H9 (cell line): ENCODE measurements at regions not wholly inside any gene's neighbourhood (a gene's known extent, or its start where the extent isn't known, plus 50 kb on each side); places are given as distances from the start of the nearest gene placed in this dataset.

Experiments
- DNase-seq: peaks from one replicate; pipeline ENCODE4 v3.0.0-alpha.2; 2017
- H2AFZ ChIP-seq: one replicate; pipeline ENCODE4 v1.6.1; 2013; ENCODE audit warnings: mild to moderate bottlenecking, low read length, control low read depth, moderate library complexity
- H2AK5ac ChIP-seq: 2 replicates; pipeline ENCODE4 v1.6.1; 2013; ENCODE audit warnings: low read length, control low read depth, mixed read lengths; ENCODE audit not compliant: insufficient read length
- H2BK120ac ChIP-seq: one replicate; pipeline ENCODE4 v1.6.1; 2013; ENCODE audit warnings: low read depth, mild to moderate bottlenecking, low read length, control low read depth, inconsistent platforms; ENCODE audit not compliant: poor library complexity, severe bottlenecking
- H2BK12ac ChIP-seq: 2 replicates; pipeline ENCODE4 v1.6.1; 2013; ENCODE audit warnings: low read length, control low read depth, mixed read lengths, low read depth; ENCODE audit not compliant: insufficient read length
- H2BK15ac ChIP-seq: 2 replicates; pipeline ENCODE4 v1.6.1; 2013; ENCODE audit warnings: low read depth, low read length, control low read depth
- H2BK20ac ChIP-seq: one replicate; pipeline ENCODE4 v1.6.1; 2013; ENCODE audit warnings: low read depth, mild to moderate bottlenecking, low read length, control low read depth, inconsistent platforms; ENCODE audit not compliant: poor library complexity, severe bottlenecking
- H2BK5ac ChIP-seq: 2 replicates; pipeline ENCODE4 v1.6.1; 2013; ENCODE audit warnings: low read length, control low read depth, mixed read lengths; ENCODE audit not compliant: insufficient read length
- H3K14ac ChIP-seq: 2 replicates; pipeline ENCODE4 v1.6.1; 2013; ENCODE audit warnings: low read length, control low read depth; ENCODE audit not compliant: insufficient read depth
- H3K18ac ChIP-seq: 2 replicates; pipeline ENCODE4 v1.6.1; 2013; ENCODE audit warnings: low read depth, mild to moderate bottlenecking, mixed read lengths, low read length, control low read depth; ENCODE audit not compliant: insufficient read length
- H3K23ac ChIP-seq: 2 replicates; pipeline ENCODE4 v1.6.1; 2013; ENCODE audit warnings: low read length, control low read depth, mixed read lengths, low read depth; ENCODE audit not compliant: insufficient read length
- H3K23me2 ChIP-seq: 2 replicates; pipeline ENCODE4 v1.6.1; 2013; ENCODE audit warnings: low read depth, mild to moderate bottlenecking, mixed read lengths, low read length, control low read depth; ENCODE audit not compliant: insufficient read length, poor library complexity, severe bottlenecking
- H3K27ac ChIP-seq: 2 replicates; pipeline ENCODE4 v1.5.1; 2013; ENCODE audit warnings: low read length, control low read depth, mixed read lengths, low read depth; ENCODE audit not compliant: insufficient read length
- H3K27me3 ChIP-seq: 2 replicates; pipeline ENCODE4 v1.6.1; 2013; ENCODE audit warnings: low read length, control low read depth, inconsistent platforms; ENCODE audit not compliant: insufficient read depth
- H3K4ac ChIP-seq: 2 replicates; pipeline ENCODE4 v1.6.1; 2013; ENCODE audit warnings: low read depth, mild to moderate bottlenecking, control low read depth, inconsistent platforms, low read length, moderate library complexity
- H3K4me1 ChIP-seq: 2 replicates; pipeline ENCODE4 v1.6.1; 2013; ENCODE audit warnings: low read length, control low read depth, inconsistent platforms; ENCODE audit not compliant: insufficient read depth
- H3K4me2 ChIP-seq: 2 replicates; pipeline ENCODE4 v1.6.1; 2013; ENCODE audit warnings: low read length, control low read depth, mixed read lengths; ENCODE audit not compliant: insufficient read length, insufficient read depth
- H3K56ac ChIP-seq: 2 replicates; pipeline ENCODE4 v1.6.1; 2013; ENCODE audit warnings: low read depth, mild to moderate bottlenecking, mixed read lengths, low read length, control low read depth; ENCODE audit not compliant: insufficient read length
- H3K79me1 ChIP-seq: 2 replicates; pipeline ENCODE4 v1.6.1; 2013; ENCODE audit warnings: low read depth, mild to moderate bottlenecking, moderate library complexity, low read length, control low read depth, inconsistent platforms; ENCODE audit not compliant: insufficient read depth, poor library complexity, severe bottlenecking
- H3K79me2 ChIP-seq: 2 replicates; pipeline ENCODE4 v1.6.1; 2013; ENCODE audit warnings: low read length, control low read depth, inconsistent platforms; ENCODE audit not compliant: insufficient read depth
- H3K9ac ChIP-seq: 2 replicates; pipeline ENCODE4 v1.6.1; 2013; ENCODE audit warnings: low read length, control low read depth, mixed read lengths; ENCODE audit not compliant: insufficient read length; ENCODE audit errors: extremely low read depth
- H3K9me3 ChIP-seq: one replicate; pipeline ENCODE4 v1.6.1; 2013; ENCODE audit warnings: low read depth, low read length, inconsistent platforms; ENCODE audit not compliant: control insufficient read depth
- H3T11ph ChIP-seq: one replicate; pipeline ENCODE4 v1.6.1; 2013; ENCODE audit warnings: mild to moderate bottlenecking, low read length, control low read depth, inconsistent platforms
- H4K20me1 ChIP-seq: one replicate; pipeline ENCODE4 v1.6.1; 2013; ENCODE audit not compliant: control insufficient read depth, insufficient read length, insufficient read depth
- H4K5ac ChIP-seq: 2 replicates; pipeline ENCODE4 v1.6.1; 2013; ENCODE audit warnings: low read depth, mild to moderate bottlenecking, mixed read lengths, low read length, control low read depth; ENCODE audit not compliant: insufficient read length
- H4K8ac ChIP-seq: replicated peaks from 2 replicates; pipeline ENCODE4 v1.6.1; 2013; ENCODE audit warnings: low read length, control low read depth, mixed read lengths, low read depth; ENCODE audit not compliant: insufficient read length
- H4K91ac ChIP-seq: 2 replicates; pipeline ENCODE4 v1.6.1; 2013; ENCODE audit warnings: low read depth, mild to moderate bottlenecking, moderate library complexity, mixed read lengths, low read length, control low read depth; ENCODE audit not compliant: insufficient read length
- H3K27ac Mint-ChIP-seq, 3 experiments: 2 replicates in 2 of 3; 3 replicates in 1 of 3; pipeline ENCODE4 v1.8.0; 2020 to 2021; ENCODE audit warnings: mixed read lengths in 3 of 3, mild to moderate bottlenecking in 1 of 3, moderate library complexity in 1 of 3
- H3K27me3 Mint-ChIP-seq: 2 replicates; pipeline ENCODE4 v1.8.0; 2021; ENCODE audit warnings: low read depth, mild to moderate bottlenecking, moderate library complexity, mixed read lengths
- H3K36me3 Mint-ChIP-seq, 3 experiments: 2 replicates in 2 of 3; 3 replicates in 1 of 3; pipeline ENCODE4 v1.8.0; 2020 to 2021; ENCODE audit warnings: low read depth in 3 of 3, mixed read lengths in 3 of 3; ENCODE audit not compliant: insufficient read depth in 1 of 3
- H3K4me1 Mint-ChIP-seq, 2 experiments: 2 replicates each; pipeline ENCODE4 v1.8.0; 2020; ENCODE audit warnings: mixed read lengths in 2 of 2
- H3K4me3 Mint-ChIP-seq, 2 experiments: 2 replicates in 1 of 2; 3 replicates in 1 of 2; pipeline ENCODE4 v1.8.0; 2020 to 2021; ENCODE audit warnings: mild to moderate bottlenecking in 2 of 2, mixed read lengths in 2 of 2, moderate library complexity in 1 of 2
- H3K9me3 Mint-ChIP-seq, 2 experiments: 2 replicates in 1 of 2; 3 replicates in 1 of 2; pipeline ENCODE4 v1.8.0; 2020; ENCODE audit warnings: mild to moderate bottlenecking in 2 of 2, mixed read lengths in 2 of 2, moderate library complexity in 1 of 2
- CTCF ChIP-seq: fragments of 200-600 bp; sonication (generic); conservative IDR thresholded peaks from 3 replicates; pipeline ENCODE4 v1.8.0; 2021; ENCODE audit warnings: antibody characterized with exemption, mild to moderate bottlenecking
- WGBS: extraction: QIAGEN DNeasy Blood & Tissue Kit; methylation state at CpG from one replicate; pipeline ENCODE4 v1.1.7; 2013; ENCODE audit warnings: missing lambda C conversion rate, low lambda C conversion rate, mixed read lengths; ENCODE audit not compliant: insufficient read length; ENCODE audit errors: extremely low coverage; 5-methylcytosine and 5-hydroxymethylcytosine counted together

GRCh38 chr7:153245809-153246208 is 486.3 kb downstream of the ACTR3B start:
- Histone ChIP-seq H2BK15ac (no peak overlapping the region), H2AK5ac (no peak overlapping the region), H3K23ac (no peak overlapping the region), H3K4ac (no peak overlapping the region), H2BK5ac (no peak overlapping the region), H3K79me1 (no peaks in the 10 kb centered on the region), H3K23me2 (no peaks in the 10 kb centered on the region), H3T11ph (no peak overlapping the region), H3K4me2 (no peak overlapping the region), H2BK20ac (no peak overlapping the region), H4K5ac (no peak overlapping the region), H3K27me3 (no peaks in the 10 kb centered on the region), H3K56ac (no peak overlapping the region), H3K79me2 (no peaks in the 10 kb centered on the region), H2BK120ac (no peak overlapping the region), H3K4me1 (no peaks in the 10 kb centered on the region), H2AFZ (no peak overlapping the region), H2BK12ac (no peak overlapping the region), H3K9me3 (no peaks in the 10 kb centered on the region), H3K27ac (no peak overlapping the region), H3K14ac (no peak overlapping the region), H4K91ac (no peak overlapping the region), H4K8ac (no peak overlapping the region), H4K20me1 (no peaks in the 10 kb centered on the region), H3K9ac (no peak overlapping the region), H3K18ac (no peak overlapping the region)
- Mint-ChIP-seq H3K9me3 (peaks cover 30 to 44% of the 10 kb centered on the region in 2 experiments), H3K4me1 (no peaks in the 10 kb centered on the region), H3K4me3 (no peak overlapping the region), H3K36me3 (peaks cover 0 to 2% (median 0%) of the 10 kb centered on the region in 3 experiments; a peak in 2 of 7 replicates), H3K27me3 (no peaks in the 10 kb centered on the region), H3K27ac (no peak overlapping the region)
- DNase-seq: no peak
- no CpG with 5 or more reads among the region's 1 CpG for WGBS
- no peak for TF ChIP-seq CTCF
